WTC11 (cell line): ENCODE measurements at regions not wholly inside any gene's neighbourhood (a gene's known extent, or its start where the extent isn't known, plus 50 kb on each side); places are given as distances from the start of the nearest gene placed in this dataset.

Experiments
- ATAC-seq: fragments of 200-7000 bp; cut with Tn5 transposase; 2 replicates; pipeline ENCODE4 v1.10.0; 2021; ENCODE audit warnings: mild to moderate bottlenecking, moderate library complexity
- CTCF ChIA-PET: fragments of 300-600 bp; sonication (Branson Sonifier 250); formaldehyde crosslinking; loops from one replicate; lab custom pipeline; 2021; ENCODE audit warnings: antibody characterized with exemption; lab: Charles Lee
- POLR2A ChIA-PET: fragments of 350-600 bp; sonication (Branson Sonifier 250); formaldehyde crosslinking; loops from one replicate; lab custom pipeline; 2021; ENCODE audit warnings: antibody characterized with exemption; lab: Charles Lee
- DNase-seq: peaks from one replicate; pipeline ENCODE4 v3.0.0; 2021; ENCODE audit warnings: low spot score
- H3K27ac Mint-ChIP-seq: 2 replicates; pipeline ENCODE4 v1.8.0; 2021; ENCODE audit warnings: mixed read lengths
- H3K27me3 Mint-ChIP-seq: 2 replicates; pipeline ENCODE4 v1.8.0; 2021; ENCODE audit warnings: low read depth, mild to moderate bottlenecking, moderate library complexity, mixed read lengths
- H3K36me3 Mint-ChIP-seq: 2 replicates; pipeline ENCODE4 v1.8.0; 2021; ENCODE audit warnings: mixed read lengths
- H3K4me1 Mint-ChIP-seq: 2 replicates; pipeline ENCODE4 v1.8.0; 2022; ENCODE audit warnings: mixed read lengths
- H3K4me3 Mint-ChIP-seq: 2 replicates; pipeline ENCODE4 v1.8.0; 2021; ENCODE audit warnings: mild to moderate bottlenecking, moderate library complexity, mixed read lengths
- H3K9me3 Mint-ChIP-seq: 2 replicates; pipeline ENCODE4 v1.8.0; 2021; ENCODE audit warnings: mixed read lengths
- FOXK1 ChIP-seq: sonication (generic); formaldehyde crosslinking; IDR thresholded peaks from 2 replicates; pipeline ENCODE4 v1.8.0; 2022; ENCODE audit warnings: mild to moderate bottlenecking, moderate library complexity, missing genetic modification reagents
- GABPB1 ChIP-seq: sonication (generic); formaldehyde crosslinking; IDR thresholded peaks from 2 replicates; pipeline ENCODE4 v1.8.1; 2023; ENCODE audit warnings: mild to moderate bottlenecking, missing genetic modification reagents
- NFE2L1 ChIP-seq: sonication (generic); formaldehyde crosslinking; IDR thresholded peaks from 2 replicates; pipeline ENCODE4 v1.8.1; 2023; ENCODE audit warnings: missing genetic modification reagents
- SMAD3 ChIP-seq: sonication (generic); formaldehyde crosslinking; IDR thresholded peaks from 2 replicates; pipeline ENCODE4 v1.8.0; 2022; ENCODE audit warnings: missing genetic modification reagents, mild to moderate bottlenecking, borderline replicate concordance
- ZNF219 ChIP-seq: sonication (generic); formaldehyde crosslinking; IDR thresholded peaks from 2 replicates; pipeline ENCODE4 v1.8.0; 2023; ENCODE audit warnings: missing genetic modification reagents, mild to moderate bottlenecking, borderline replicate concordance
- ZNF232 ChIP-seq: sonication (generic); formaldehyde crosslinking; IDR thresholded peaks from 2 replicates; pipeline ENCODE4 v1.8.0; 2022; ENCODE audit warnings: mild to moderate bottlenecking, missing genetic modification reagents
- ZNF263 ChIP-seq: sonication (generic); formaldehyde crosslinking; IDR thresholded peaks from 2 replicates; pipeline ENCODE4 v1.8.1; 2022; ENCODE audit warnings: low read depth, mild to moderate bottlenecking, moderate library complexity, missing genetic modification reagents
- ZNF423 ChIP-seq: fragments of 250-450 bp; sonication (Bioruptor Pico); IDR thresholded peaks from 2 replicates; pipeline ENCODE4 v2.1.2; 2022; ENCODE audit warnings: mild to moderate bottlenecking, moderate library complexity
- TF ChIP-seq, protein P1 (sequence below): sonication (generic); formaldehyde crosslinking; IDR thresholded peaks from 2 replicates; pipeline ENCODE4 v1.8.1; 2023; ENCODE audit warnings: mild to moderate bottlenecking, missing genetic modification reagents
- TF ChIP-seq, protein P2 (sequence below): sonication (generic); formaldehyde crosslinking; IDR thresholded peaks from 2 replicates; pipeline ENCODE4 v1.8.0; 2023; ENCODE audit warnings: missing genetic modification reagents
- TF ChIP-seq, protein P3 (sequence below): sonication (generic); formaldehyde crosslinking; IDR thresholded peaks from 2 replicates; pipeline ENCODE4 v1.8.1; 2022; ENCODE audit warnings: missing genetic modification reagents, borderline replicate concordance
- TF ChIP-seq, protein P4 (sequence below): sonication (generic); formaldehyde crosslinking; IDR thresholded peaks from 2 replicates; pipeline ENCODE4 v1.8.1; 2023; ENCODE audit warnings: mild to moderate bottlenecking, missing genetic modification reagents, moderate library complexity
- TF ChIP-seq, protein P5 (sequence below): sonication (generic); formaldehyde crosslinking; IDR thresholded peaks from 2 replicates; pipeline ENCODE4 v1.8.0; 2023; ENCODE audit warnings: mild to moderate bottlenecking, missing genetic modification reagents
- TF ChIP-seq, protein P6 (sequence below): sonication (generic); formaldehyde crosslinking; IDR thresholded peaks from 2 replicates; pipeline ENCODE4 v1.8.1; 2023; ENCODE audit warnings: mild to moderate bottlenecking, missing genetic modification reagents, borderline replicate concordance
- TF ChIP-seq, protein P7 (sequence below): sonication (generic); formaldehyde crosslinking; IDR thresholded peaks from 2 replicates; pipeline ENCODE4 v1.8.1; 2023; ENCODE audit warnings: mild to moderate bottlenecking, missing genetic modification reagents, moderate library complexity
- TF ChIP-seq, protein P8 (sequence below): fragments of 250-450 bp; sonication (Bioruptor Pico); IDR thresholded peaks from 2 replicates; pipeline ENCODE4 v1.9.0; 2021; ENCODE audit warnings: mild to moderate bottlenecking

DNA sequence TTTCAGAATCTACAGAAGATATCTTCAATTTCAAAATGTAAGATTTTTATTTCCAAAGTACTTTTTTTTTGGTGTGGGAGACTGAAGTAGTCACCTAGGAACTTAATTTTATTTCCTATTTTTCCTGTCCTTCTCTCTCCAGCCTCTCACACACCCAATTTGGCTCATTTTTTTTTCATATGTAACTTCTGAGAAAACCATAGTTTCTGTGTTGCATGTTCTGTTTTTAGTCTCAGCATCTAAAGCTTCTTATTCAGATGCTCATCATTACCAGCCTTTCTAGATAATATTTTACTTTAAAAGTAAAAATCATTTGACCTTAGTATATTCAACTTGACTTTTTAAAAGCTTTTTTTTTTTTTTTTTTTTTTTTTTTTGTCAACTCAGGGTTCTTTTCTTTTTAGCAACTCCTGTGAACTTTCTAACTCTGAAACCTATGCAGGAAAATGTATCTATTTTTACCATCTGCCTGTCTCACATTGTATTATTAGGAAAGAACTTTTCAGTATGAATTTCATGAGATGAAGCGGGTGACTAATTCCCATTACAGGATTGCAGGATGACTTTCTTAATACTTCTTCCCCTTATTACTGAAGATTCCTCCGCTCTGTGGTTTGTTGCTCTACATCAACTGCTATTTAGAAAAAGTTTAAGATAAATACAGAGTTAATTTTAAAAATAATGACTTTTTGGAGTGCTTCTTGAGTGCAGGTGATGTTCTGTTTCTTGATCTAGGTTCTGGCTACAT lies 73.6 kb upstream of the LSM8 start (continued):
- TF ChIP-seq, protein P1, sequence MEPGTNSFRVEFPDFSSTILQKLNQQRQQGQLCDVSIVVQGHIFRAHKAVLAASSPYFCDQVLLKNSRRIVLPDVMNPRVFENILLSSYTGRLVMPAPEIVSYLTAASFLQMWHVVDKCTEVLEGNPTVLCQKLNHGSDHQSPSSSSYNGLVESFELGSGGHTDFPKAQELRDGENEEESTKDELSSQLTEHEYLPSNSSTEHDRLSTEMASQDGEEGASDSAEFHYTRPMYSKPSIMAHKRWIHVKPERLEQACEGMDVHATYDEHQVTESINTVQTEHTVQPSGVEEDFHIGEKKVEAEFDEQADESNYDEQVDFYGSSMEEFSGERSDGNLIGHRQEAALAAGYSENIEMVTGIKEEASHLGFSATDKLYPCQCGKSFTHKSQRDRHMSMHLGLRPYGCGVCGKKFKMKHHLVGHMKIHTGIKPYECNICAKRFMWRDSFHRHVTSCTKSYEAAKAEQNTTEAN: no peak
- TF ChIP-seq NFE2L1 (CRISPR knock-in tag) (no peak), ZNF232 (CRISPR knock-in tag) (no peak)
- TF ChIP-seq, protein P2, sequence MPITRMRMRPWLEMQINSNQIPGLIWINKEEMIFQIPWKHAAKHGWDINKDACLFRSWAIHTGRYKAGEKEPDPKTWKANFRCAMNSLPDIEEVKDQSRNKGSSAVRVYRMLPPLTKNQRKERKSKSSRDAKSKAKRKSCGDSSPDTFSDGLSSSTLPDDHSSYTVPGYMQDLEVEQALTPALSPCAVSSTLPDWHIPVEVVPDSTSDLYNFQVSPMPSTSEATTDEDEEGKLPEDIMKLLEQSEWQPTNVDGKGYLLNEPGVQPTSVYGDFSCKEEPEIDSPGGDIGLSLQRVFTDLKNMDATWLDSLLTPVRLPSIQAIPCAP (CRISPR knock-in tag): no peak

DNA sequence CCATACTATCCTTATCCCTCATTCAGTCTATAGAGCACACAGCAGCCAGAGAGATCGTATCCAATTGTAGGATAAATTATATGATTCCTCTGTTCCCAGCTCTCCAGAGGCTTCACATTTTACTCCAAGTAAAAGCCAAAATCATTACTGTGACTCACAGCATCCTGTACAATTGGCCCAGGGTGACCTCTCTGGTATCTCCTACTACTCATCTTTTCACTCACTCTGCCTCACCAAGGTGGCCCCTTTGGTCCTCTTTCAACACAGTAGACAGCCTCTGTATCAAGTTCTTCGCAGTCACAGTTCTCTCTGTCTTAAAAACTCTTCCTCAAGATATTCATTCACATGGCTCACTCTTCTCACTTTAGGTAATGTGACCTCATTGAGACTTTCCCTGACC lies 72.6 kb upstream of the LSM8 start:
- CTCF ChIA-PET: interaction anchor here (0.6 kb wide), 1 partner anchor 124 kb away, joined by 3 read pairs; no protein-coding TSS in a partner anchor

More for the DNA sequence above, 72.6 kb upstream of the LSM8 start:
- Mint-ChIP-seq H3K36me3 (peaks cover 20% of the 10 kb centered on the region), H3K27me3 (peaks cover 2% of the 10 kb centered on the region), H3K27ac (no peak overlapping the region), H3K4me1 (no peaks in the 10 kb centered on the region), H3K9me3 (peaks cover 33% of the 10 kb centered on the region), H3K4me3 (no peak overlapping the region)
- POLR2A ChIA-PET: no interaction called here
- ATAC-seq: no peak
- DNase-seq: no peak
- TF ChIP-seq, protein P3, sequence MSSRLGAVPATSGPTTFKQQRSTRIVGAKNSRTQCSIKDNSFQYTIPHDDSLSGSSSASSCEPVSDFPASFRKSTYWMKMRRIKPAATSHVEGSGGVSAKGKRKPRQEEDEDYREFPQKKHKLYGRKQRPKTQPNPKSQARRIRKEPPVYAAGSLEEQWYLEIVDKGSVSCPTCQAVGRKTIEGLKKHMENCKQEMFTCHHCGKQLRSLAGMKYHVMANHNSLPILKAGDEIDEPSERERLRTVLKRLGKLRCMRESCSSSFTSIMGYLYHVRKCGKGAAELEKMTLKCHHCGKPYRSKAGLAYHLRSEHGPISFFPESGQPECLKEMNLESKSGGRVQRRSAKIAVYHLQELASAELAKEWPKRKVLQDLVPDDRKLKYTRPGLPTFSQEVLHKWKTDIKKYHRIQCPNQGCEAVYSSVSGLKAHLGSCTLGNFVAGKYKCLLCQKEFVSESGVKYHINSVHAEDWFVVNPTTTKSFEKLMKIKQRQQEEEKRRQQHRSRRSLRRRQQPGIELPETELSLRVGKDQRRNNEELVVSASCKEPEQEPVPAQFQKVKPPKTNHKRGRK (CRISPR knock-in tag): no peak
- TF ChIP-seq, protein P4, sequence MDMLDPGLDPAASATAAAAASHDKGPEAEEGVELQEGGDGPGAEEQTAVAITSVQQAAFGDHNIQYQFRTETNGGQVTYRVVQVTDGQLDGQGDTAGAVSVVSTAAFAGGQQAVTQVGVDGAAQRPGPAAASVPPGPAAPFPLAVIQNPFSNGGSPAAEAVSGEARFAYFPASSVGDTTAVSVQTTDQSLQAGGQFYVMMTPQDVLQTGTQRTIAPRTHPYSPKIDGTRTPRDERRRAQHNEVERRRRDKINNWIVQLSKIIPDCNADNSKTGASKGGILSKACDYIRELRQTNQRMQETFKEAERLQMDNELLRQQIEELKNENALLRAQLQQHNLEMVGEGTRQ (CRISPR knock-in tag): no peak
- TF ChIP-seq, protein P5, sequence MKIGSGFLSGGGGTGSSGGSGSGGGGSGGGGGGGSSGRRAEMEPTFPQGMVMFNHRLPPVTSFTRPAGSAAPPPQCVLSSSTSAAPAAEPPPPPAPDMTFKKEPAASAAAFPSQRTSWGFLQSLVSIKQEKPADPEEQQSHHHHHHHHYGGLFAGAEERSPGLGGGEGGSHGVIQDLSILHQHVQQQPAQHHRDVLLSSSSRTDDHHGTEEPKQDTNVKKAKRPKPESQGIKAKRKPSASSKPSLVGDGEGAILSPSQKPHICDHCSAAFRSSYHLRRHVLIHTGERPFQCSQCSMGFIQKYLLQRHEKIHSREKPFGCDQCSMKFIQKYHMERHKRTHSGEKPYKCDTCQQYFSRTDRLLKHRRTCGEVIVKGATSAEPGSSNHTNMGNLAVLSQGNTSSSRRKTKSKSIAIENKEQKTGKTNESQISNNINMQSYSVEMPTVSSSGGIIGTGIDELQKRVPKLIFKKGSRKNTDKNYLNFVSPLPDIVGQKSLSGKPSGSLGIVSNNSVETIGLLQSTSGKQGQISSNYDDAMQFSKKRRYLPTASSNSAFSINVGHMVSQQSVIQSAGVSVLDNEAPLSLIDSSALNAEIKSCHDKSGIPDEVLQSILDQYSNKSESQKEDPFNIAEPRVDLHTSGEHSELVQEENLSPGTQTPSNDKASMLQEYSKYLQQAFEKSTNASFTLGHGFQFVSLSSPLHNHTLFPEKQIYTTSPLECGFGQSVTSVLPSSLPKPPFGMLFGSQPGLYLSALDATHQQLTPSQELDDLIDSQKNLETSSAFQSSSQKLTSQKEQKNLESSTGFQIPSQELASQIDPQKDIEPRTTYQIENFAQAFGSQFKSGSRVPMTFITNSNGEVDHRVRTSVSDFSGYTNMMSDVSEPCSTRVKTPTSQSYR: no peak
- TF ChIP-seq, protein P6, sequence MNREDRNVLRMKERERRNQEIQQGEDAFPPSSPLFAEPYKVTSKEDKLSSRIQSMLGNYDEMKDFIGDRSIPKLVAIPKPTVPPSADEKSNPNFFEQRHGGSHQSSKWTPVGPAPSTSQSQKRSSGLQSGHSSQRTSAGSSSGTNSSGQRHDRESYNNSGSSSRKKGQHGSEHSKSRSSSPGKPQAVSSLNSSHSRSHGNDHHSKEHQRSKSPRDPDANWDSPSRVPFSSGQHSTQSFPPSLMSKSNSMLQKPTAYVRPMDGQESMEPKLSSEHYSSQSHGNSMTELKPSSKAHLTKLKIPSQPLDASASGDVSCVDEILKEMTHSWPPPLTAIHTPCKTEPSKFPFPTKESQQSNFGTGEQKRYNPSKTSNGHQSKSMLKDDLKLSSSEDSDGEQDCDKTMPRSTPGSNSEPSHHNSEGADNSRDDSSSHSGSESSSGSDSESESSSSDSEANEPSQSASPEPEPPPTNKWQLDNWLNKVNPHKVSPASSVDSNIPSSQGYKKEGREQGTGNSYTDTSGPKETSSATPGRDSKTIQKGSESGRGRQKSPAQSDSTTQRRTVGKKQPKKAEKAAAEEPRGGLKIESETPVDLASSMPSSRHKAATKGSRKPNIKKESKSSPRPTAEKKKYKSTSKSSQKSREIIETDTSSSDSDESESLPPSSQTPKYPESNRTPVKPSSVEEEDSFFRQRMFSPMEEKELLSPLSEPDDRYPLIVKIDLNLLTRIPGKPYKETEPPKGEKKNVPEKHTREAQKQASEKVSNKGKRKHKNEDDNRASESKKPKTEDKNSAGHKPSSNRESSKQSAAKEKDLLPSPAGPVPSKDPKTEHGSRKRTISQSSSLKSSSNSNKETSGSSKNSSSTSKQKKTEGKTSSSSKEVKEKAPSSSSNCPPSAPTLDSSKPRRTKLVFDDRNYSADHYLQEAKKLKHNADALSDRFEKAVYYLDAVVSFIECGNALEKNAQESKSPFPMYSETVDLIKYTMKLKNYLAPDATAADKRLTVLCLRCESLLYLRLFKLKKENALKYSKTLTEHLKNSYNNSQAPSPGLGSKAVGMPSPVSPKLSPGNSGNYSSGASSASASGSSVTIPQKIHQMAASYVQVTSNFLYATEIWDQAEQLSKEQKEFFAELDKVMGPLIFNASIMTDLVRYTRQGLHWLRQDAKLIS (CRISPR knock-in tag): no peak
- no peak for TF ChIP-seq GABPB1 (CRISPR knock-in tag)
- TF ChIP-seq, protein P7, sequence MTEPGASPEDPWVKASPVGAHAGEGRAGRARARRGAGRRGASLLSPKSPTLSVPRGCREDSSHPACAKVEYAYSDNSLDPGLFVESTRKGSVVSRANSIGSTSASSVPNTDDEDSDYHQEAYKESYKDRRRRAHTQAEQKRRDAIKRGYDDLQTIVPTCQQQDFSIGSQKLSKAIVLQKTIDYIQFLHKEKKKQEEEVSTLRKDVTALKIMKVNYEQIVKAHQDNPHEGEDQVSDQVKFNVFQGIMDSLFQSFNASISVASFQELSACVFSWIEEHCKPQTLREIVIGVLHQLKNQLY (CRISPR knock-in tag): no peak
- TF ChIP-seq ZNF263 (CRISPR knock-in tag): no peak
- TF ChIP-seq SMAD3 (CRISPR knock-in tag): no peak
- TF ChIP-seq, protein P8, sequence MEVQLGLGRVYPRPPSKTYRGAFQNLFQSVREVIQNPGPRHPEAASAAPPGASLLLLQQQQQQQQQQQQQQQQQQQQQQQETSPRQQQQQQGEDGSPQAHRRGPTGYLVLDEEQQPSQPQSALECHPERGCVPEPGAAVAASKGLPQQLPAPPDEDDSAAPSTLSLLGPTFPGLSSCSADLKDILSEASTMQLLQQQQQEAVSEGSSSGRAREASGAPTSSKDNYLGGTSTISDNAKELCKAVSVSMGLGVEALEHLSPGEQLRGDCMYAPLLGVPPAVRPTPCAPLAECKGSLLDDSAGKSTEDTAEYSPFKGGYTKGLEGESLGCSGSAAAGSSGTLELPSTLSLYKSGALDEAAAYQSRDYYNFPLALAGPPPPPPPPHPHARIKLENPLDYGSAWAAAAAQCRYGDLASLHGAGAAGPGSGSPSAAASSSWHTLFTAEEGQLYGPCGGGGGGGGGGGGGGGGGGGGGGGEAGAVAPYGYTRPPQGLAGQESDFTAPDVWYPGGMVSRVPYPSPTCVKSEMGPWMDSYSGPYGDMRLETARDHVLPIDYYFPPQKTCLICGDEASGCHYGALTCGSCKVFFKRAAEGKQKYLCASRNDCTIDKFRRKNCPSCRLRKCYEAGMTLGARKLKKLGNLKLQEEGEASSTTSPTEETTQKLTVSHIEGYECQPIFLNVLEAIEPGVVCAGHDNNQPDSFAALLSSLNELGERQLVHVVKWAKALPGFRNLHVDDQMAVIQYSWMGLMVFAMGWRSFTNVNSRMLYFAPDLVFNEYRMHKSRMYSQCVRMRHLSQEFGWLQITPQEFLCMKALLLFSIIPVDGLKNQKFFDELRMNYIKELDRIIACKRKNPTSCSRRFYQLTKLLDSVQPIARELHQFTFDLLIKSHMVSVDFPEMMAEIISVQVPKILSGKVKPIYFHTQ (CRISPR knock-in tag): no peak
- no peak for TF ChIP-seq ZNF423 (CRISPR knock-in tag)
- TF ChIP-seq ZNF219 (CRISPR knock-in tag): no peak
- no peak for TF ChIP-seq FOXK1
